ENCODE measurements at regions not wholly inside any gene's neighbourhood (a gene's known extent, or its start where the extent isn't known, plus 50 kb on each side); places are given as distances from the start of the nearest gene placed in this dataset.

- TF ChIP-seq, protein P1, sequence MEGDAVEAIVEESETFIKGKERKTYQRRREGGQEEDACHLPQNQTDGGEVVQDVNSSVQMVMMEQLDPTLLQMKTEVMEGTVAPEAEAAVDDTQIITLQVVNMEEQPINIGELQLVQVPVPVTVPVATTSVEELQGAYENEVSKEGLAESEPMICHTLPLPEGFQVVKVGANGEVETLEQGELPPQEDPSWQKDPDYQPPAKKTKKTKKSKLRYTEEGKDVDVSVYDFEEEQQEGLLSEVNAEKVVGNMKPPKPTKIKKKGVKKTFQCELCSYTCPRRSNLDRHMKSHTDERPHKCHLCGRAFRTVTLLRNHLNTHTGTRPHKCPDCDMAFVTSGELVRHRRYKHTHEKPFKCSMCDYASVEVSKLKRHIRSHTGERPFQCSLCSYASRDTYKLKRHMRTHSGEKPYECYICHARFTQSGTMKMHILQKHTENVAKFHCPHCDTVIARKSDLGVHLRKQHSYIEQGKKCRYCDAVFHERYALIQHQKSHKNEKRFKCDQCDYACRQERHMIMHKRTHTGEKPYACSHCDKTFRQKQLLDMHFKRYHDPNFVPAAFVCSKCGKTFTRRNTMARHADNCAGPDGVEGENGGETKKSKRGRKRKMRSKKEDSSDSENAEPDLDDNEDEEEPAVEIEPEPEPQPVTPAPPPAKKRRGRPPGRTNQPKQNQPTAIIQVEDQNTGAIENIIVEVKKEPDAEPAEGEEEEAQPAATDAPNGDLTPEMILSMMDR (IDR thresholded peaks at IDR 0.05): no peak
- TF ChIP-seq POLR2AphosphoS5 (IDR thresholded peaks at IDR 0.05; ENCODE audit: low read depth, low read length) (no peak), REST (IDR thresholded peaks at IDR 0.05; ENCODE audit: insufficient read depth in 1 of 2, low read depth in 2 of 2, low read length in 1 of 2) (no peak)
Measured at GRCh38 chr6:113171882-113172281, 685.3 kb upstream of the MARCKS start.
